Mammary epithelial cell (primary cell): ENCODE measurements at regions not wholly inside any gene's neighbourhood (a gene's known extent, or its start where the extent isn't known, plus 50 kb on each side); places are given as distances from the start of the nearest gene placed in this dataset.
"Not testable (repeated sequence)": the region's sequence is repeated elsewhere in the genome, so short reads cannot be mapped to it uniquely, and the experiment has no call there.

Experiments used
- CTCF ChIP-seq, 2 donors: IDR thresholded peaks in 1 of 2; conservative IDR thresholded peaks in 1 of 2; 2 replicates each; pipeline ENCODE4 v1.5.1; 2011 to 2012; ENCODE audit warnings: inconsistent platforms in 2 of 2, low read length in 2 of 2, mild to moderate bottlenecking in 2 of 2, control low read depth in 1 of 2, low read depth in 1 of 2; ENCODE audit not compliant: insufficient read depth in 1 of 2; ENCODE audit errors: extremely low read depth in 1 of 2
- EZH2 ChIP-seq: IDR thresholded peaks from 2 replicates; pipeline ENCODE4 v1.6.1; 2012; ENCODE audit warnings: low read length, inconsistent platforms, borderline replicate concordance

- not testable (repeated sequence) for TF ChIP-seq CTCF (conservative IDR thresholded peaks at IDR 0.05 in 1 of 2, IDR thresholded peaks at IDR 0.05 in 1 of 2; ENCODE audit: extremely low read depth in 1 of 2, insufficient read depth in 1 of 2, low read depth in 1 of 2, low read length in 2 of 2); EZH2
These were observed 222.2 kb downstream of the SPATA31A7 start for GRCh38 chr9:61411933-61412605.
